Progenitor cell of endocrine pancreas (in vitro differentiated cells): ENCODE measurements at regions not wholly inside any gene's neighbourhood (a gene's known extent, or its start where the extent isn't known, plus 50 kb on each side); places are given as distances from the start of the nearest gene placed in this dataset.

ENCODE experiments used
- DNase-seq: peaks from one replicate; pipeline ENCODE4 v3.0.0; 2021; ENCODE audit warnings: low spot score; ENCODE audit not compliant: unreplicated experiment
- H3K27ac Mint-ChIP-seq: 2 replicates; pipeline ENCODE4 v1.8.0; 2021; ENCODE audit warnings: mild to moderate bottlenecking, moderate library complexity, mixed read lengths
- H3K27me3 Mint-ChIP-seq: 2 replicates; pipeline ENCODE4 v1.8.0; 2021; ENCODE audit warnings: mixed read lengths
- H3K36me3 Mint-ChIP-seq: 2 replicates; pipeline ENCODE4 v1.8.0; 2022; ENCODE audit warnings: mixed read lengths; ENCODE audit not compliant: insufficient read depth
- H3K4me1 Mint-ChIP-seq: 2 replicates; pipeline ENCODE4 v1.8.0; 2021; ENCODE audit warnings: low read depth, mixed read lengths
- H3K4me3 Mint-ChIP-seq: 2 replicates; pipeline ENCODE4 v1.8.0; 2021; ENCODE audit warnings: low read depth, mild to moderate bottlenecking, moderate library complexity, mixed read lengths
- H3K9me3 Mint-ChIP-seq: 2 replicates; pipeline ENCODE4 v1.8.0; 2021; ENCODE audit warnings: low read depth, mixed read lengths
- TF ChIP-seq, protein P1 (sequence below): fragments of 200-600 bp; sonication (generic); IDR thresholded peaks from one replicate; pipeline ENCODE4 v1.5.0; 2021; ENCODE audit warnings: antibody characterized with exemption, mild to moderate bottlenecking; ENCODE audit not compliant: unreplicated experiment

DNA sequence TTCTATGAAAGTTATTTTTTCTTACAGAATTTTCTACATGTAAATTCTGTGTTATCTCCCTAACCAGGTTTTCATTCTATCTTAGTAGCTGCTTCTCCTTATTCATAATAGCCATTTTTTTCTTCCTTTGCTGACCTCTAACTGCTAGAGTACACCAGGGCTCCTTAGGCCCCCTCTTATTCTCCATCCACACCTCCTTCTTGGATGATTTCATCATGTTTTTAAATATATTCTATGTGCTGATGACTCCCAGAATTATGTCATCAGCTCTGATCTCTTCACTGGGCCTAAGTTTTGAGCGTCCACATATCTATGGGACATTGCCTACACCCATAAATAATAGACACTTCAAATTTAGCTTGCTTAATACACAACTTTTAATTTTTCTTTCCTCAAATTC, 721.5 kb downstream of the SLC16A7 start:
- no peak overlapping the region for H3K27ac Mint-ChIP-seq
- H3K9me3 Mint-ChIP-seq: no peaks in the 10 kb centered on the region
- DNase-seq: no peak
- TF ChIP-seq, protein P1, sequence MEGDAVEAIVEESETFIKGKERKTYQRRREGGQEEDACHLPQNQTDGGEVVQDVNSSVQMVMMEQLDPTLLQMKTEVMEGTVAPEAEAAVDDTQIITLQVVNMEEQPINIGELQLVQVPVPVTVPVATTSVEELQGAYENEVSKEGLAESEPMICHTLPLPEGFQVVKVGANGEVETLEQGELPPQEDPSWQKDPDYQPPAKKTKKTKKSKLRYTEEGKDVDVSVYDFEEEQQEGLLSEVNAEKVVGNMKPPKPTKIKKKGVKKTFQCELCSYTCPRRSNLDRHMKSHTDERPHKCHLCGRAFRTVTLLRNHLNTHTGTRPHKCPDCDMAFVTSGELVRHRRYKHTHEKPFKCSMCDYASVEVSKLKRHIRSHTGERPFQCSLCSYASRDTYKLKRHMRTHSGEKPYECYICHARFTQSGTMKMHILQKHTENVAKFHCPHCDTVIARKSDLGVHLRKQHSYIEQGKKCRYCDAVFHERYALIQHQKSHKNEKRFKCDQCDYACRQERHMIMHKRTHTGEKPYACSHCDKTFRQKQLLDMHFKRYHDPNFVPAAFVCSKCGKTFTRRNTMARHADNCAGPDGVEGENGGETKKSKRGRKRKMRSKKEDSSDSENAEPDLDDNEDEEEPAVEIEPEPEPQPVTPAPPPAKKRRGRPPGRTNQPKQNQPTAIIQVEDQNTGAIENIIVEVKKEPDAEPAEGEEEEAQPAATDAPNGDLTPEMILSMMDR: no peak
- H3K4me3 Mint-ChIP-seq: no peak overlapping the region
- H3K36me3 Mint-ChIP-seq: no peaks in the 10 kb centered on the region
- H3K27me3 Mint-ChIP-seq: no peaks in the 10 kb centered on the region
- no peaks in the 10 kb centered on the region for H3K4me1 Mint-ChIP-seq

DNA sequence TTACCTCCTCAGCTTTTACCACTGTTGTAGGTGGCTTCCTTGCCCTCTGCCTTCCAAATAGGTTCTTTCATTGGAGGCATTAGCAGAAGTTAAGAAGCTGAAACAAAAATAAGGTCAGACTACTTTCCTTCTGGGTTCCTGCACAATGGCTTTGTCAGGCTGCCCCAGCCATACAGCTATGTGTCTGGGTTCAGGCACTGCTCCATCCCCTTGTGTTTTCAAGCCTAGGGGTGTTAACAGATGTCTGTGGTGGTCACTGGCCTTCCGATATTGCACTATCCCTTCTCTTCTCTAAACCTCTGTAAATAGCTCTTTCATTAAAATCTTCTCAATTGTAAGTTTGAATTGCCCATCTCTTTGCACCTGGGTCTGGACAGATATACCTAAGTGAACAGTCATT, 728.9 kb downstream of the SLC16A7 start:
- no peaks in the 10 kb centered on the region for H3K4me1 Mint-ChIP-seq
- H3K36me3 Mint-ChIP-seq: no peaks in the 10 kb centered on the region
- no peaks in the 10 kb centered on the region for H3K27me3 Mint-ChIP-seq
- TF ChIP-seq, protein P1: no peak
- no peak for DNase-seq
- H3K4me3 Mint-ChIP-seq: no peak overlapping the region
- no peaks in the 10 kb centered on the region for H3K9me3 Mint-ChIP-seq
- H3K27ac Mint-ChIP-seq: no peak overlapping the region

DNA sequence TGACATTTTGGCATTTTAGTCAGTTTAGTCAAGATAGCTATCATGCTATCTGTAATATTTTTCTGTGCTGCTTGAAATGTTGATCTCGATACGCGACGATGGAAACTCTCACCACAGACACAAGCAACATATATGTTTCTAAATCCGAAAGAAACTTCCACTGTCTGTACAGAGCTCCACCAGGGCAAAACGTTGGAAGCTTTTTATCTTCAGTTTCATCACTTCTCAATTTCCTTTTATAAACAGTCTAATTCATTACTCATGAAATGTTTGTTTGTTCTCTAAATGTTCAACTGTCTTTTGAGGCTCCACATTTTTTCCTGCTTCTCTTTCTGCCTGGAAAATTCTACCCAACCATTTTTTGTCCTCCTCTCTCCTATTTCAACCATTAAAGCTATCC, 737.6 kb downstream of the SLC16A7 start:
- no peak overlapping the region for H3K27ac Mint-ChIP-seq
- H3K36me3 Mint-ChIP-seq: no peaks in the 10 kb centered on the region
- peaks cover 5% of the 10 kb centered on the region for H3K4me1 Mint-ChIP-seq
- DNase-seq: no peak
- no peak overlapping the region for H3K4me3 Mint-ChIP-seq
- TF ChIP-seq, protein P1: no peak
- no peaks in the 10 kb centered on the region for H3K27me3 Mint-ChIP-seq
- H3K9me3 Mint-ChIP-seq: peaks cover 4% of the 10 kb centered on the region

DNA sequence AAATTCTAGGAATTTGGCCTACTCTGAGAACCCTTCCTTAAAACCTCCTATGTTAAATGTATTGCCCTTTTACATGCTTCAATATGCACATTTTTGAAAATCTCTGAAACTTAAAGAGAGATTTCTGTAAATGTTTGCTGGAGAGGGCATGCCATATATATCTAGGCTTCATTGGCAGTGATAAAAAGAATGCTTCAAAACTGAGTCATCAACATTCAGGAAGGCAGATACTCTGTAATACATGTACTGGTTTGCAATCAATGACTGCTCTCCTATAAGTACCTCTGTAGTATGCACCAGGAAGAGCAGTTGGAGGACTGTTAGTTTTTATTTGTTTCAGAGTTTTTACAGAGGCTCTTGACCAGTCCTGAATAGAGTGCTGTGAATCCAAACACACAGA, 739.9 kb downstream of the SLC16A7 start:
- H3K27ac Mint-ChIP-seq: no peak overlapping the region
- H3K36me3 Mint-ChIP-seq: no peaks in the 10 kb centered on the region
- peaks cover 4% of the 10 kb centered on the region for H3K9me3 Mint-ChIP-seq
- DNase-seq: no peak
- TF ChIP-seq, protein P1: no peak
- H3K4me3 Mint-ChIP-seq: no peak overlapping the region
- no peaks in the 10 kb centered on the region for H3K27me3 Mint-ChIP-seq
- peaks cover 5% of the 10 kb centered on the region for H3K4me1 Mint-ChIP-seq

DNA sequence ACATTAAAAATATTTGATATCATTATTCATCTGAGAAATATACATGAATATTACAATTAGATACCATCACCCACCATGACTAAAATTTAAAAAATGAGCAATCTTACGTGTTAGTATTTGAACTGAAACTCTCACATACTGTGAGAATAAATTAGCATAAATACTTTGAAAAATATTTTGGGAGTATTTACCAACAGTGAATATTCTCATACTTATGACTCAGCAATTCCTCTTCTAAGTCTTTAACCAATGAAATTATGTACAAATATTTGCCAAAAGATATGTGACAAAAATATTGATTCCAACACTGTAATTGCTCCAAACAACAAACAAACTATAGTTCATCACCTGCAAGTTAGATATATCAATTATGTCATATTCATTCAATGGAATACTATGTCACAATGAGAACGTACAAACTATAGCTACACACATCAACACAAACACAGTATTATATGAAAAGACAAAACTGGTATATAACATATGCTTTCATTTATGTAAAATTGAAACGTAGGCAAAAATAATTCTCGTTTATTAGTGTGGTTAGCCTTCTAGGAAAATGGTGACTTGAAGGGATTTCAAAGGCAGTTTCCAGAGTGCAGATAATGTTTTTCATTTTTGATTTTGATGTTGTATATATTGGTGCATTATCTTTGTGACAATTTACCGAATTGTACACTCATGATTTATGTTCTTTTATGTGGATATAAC, 742.2 kb downstream of the SLC16A7 start:
- Mint-ChIP-seq H3K36me3 (no peaks in the 10 kb centered on the region), H3K27ac (no peak overlapping the region)
- TF ChIP-seq, protein P1: no peak

More for the DNA sequence above, 742.2 kb downstream of the SLC16A7 start:
- Mint-ChIP-seq H3K4me1 (peaks cover 5% of the 10 kb centered on the region), H3K4me3 (no peak overlapping the region), H3K9me3 (peaks cover 4% of the 10 kb centered on the region), H3K27me3 (no peaks in the 10 kb centered on the region)
- no peak for DNase-seq
